PC-9 (cell line): ENCODE measurements at regions not wholly inside any gene's neighbourhood (a gene's known extent, or its start where the extent isn't known, plus 50 kb on each side); places are given as distances from the start of the nearest gene placed in this dataset.

ENCODE experiments used
- BruUV-seq: library from RNA; stranded (reverse); fragments of 400-500 nt; replicated peaks from 2 replicates; lab custom pipeline; 2021; lab: Mats Ljungman, UMichigan
- CTCF ChIA-PET: fragments of 300-600 bp; sonication (Branson Sonifier 250); formaldehyde crosslinking; loops from one replicate; lab custom pipeline; 2022; ENCODE audit warnings: antibody characterized with exemption; lab: Charles Lee
- POLR2A ChIA-PET: fragments of 300-600 bp; sonication (Branson Sonifier 250); formaldehyde crosslinking; loops from one replicate; lab custom pipeline; 2022; ENCODE audit warnings: antibody characterized with exemption; ENCODE audit not compliant: unreplicated experiment; lab: Charles Lee
- DNase-seq, 2 experiments: peaks; one replicate each; pipeline versions ENCODE4 v3.0.0 to v3.0.0-alpha.2; 2015 to 2022; ENCODE audit warnings: mixed read lengths in 1 of 2
- H2AFZ ChIP-seq: fragments of 200-600 bp; sonication (generic); 2 replicates; pipeline ENCODE4 v1.8.1; 2017; ENCODE audit warnings: antibody characterized with exemption
- H3F3A ChIP-seq: fragments of 200-600 bp; sonication (generic); 2 replicates; pipeline ENCODE4 v1.8.1; 2017; ENCODE audit warnings: antibody characterized with exemption, mild to moderate bottlenecking, low read depth; ENCODE audit not compliant: insufficient read depth
- H3K27ac ChIP-seq: fragments of 200-600 bp; sonication (generic); 2 replicates; pipeline ENCODE4 v1.6.1; 2016; ENCODE audit warnings: mixed run types
- H3K27me3 ChIP-seq: fragments of 200-600 bp; sonication (generic); 2 replicates; pipeline ENCODE4 v1.6.1; 2016; ENCODE audit warnings: low read depth, mixed run types; ENCODE audit not compliant: insufficient read depth
- H3K36me3 ChIP-seq: fragments of 200-600 bp; sonication (generic); 2 replicates; pipeline ENCODE4 v1.6.1; 2016; ENCODE audit warnings: low read depth, mixed run types
- H3K4me1 ChIP-seq: fragments of 200-600 bp; sonication (generic); replicated peaks from 2 replicates; pipeline ENCODE4 v1.6.1; 2016; ENCODE audit warnings: mixed run types; ENCODE audit not compliant: insufficient read depth
- H3K4me2 ChIP-seq: fragments of 200-600 bp; sonication (generic); 2 replicates; pipeline ENCODE4 v1.6.1; 2017; ENCODE audit warnings: mixed run types
- H3K4me3 ChIP-seq: fragments of 200-600 bp; sonication (generic); 2 replicates; pipeline ENCODE4 v1.6.1; 2016; ENCODE audit warnings: mixed run types
- H3K79me2 ChIP-seq: fragments of 200-600 bp; sonication (generic); 2 replicates; pipeline ENCODE4 v1.6.1; 2017; ENCODE audit warnings: low read depth, mixed run types
- H3K9me2 ChIP-seq: fragments of 200-600 bp; sonication (generic); 2 replicates; pipeline ENCODE4 v1.8.1; 2017; ENCODE audit warnings: mild to moderate bottlenecking; ENCODE audit not compliant: insufficient read depth
- H3K9me3 ChIP-seq: fragments of 200-600 bp; sonication (generic); 2 replicates; pipeline ENCODE4 v1.8.1; 2016; ENCODE audit warnings: low read depth; ENCODE audit not compliant: insufficient read depth
- H4K20me1 ChIP-seq: fragments of 200-600 bp; sonication (generic); 2 replicates; pipeline ENCODE4 v1.8.1; 2017; ENCODE audit not compliant: insufficient read depth
- CTCF ChIP-seq: fragments of 200-600 bp; sonication (generic); conservative IDR thresholded peaks from 2 replicates; pipeline ENCODE4 v1.6.1; 2017; ENCODE audit warnings: mixed run types, antibody characterized with exemption, mild to moderate bottlenecking, moderate library complexity
- EZH2 ChIP-seq: fragments of 200-600 bp; sonication (generic); IDR thresholded peaks from 2 replicates; pipeline ENCODE4 v1.8.0; 2017; ENCODE audit warnings: antibody characterized with exemption, low read depth
- intact Hi-C: fragments of 100-400 bp; cut with micrococcal nuclease; formaldehyde crosslinking; loops from one replicate; pipeline ENCODE4 v1.10.0; 2022; ENCODE audit not compliant: unreplicated experiment

GRCh38 chr6:108789475-108789874, 58.7 kb upstream of the ARMC2 start:
- Histone ChIP-seq H3K9me3 (peaks cover 8% of the 10 kb centered on the region), H3K79me2 (no peaks in the 10 kb centered on the region), H3K27me3 (no peaks in the 10 kb centered on the region), H3F3A (no peaks in the 10 kb centered on the region), H3K4me1 (peaks cover 4% of the 10 kb centered on the region; the same call in 1 of the 2 replicates), H3K4me2 (no peak overlapping the region), H2AFZ (no peak overlapping the region), H3K27ac (no peak overlapping the region), H4K20me1 (no peaks in the 10 kb centered on the region), H3K36me3 (peaks cover 8% of the 10 kb centered on the region; the same call in 1 of the 2 replicates), H3K4me3 (no peak overlapping the region), H3K9me2 (no peaks in the 10 kb centered on the region)
- ChIA-PET CTCF (no interaction called here), POLR2A (no interaction called here)
- BruUV-seq: no TSS peak
- TF ChIP-seq CTCF (no peak), EZH2 (no peak)
- intact Hi-C loops: no loop called here
- DNase-seq: no peak

- TF ChIP-seq CTCF (no peak), EZH2 (no peak)
- CTCF ChIA-PET: no interaction called here
Observed at GRCh38 chr6:108791700-108792099, 56.5 kb upstream of the ARMC2 start.

GRCh38 chr6:108793516-108794251, 54.5 kb upstream of the ARMC2 start:
- peaks cover 3% of the 10 kb centered on the region; the same call in 1 of the 2 replicates for H3K36me3 ChIP-seq
- ChIA-PET POLR2A (interaction anchor here (0.6 kb wide), 1 partner anchor 249 kb away, joined by 5 read pairs; no protein-coding TSS in a partner anchor), CTCF (no interaction called here)
- no peak overlapping the region for H3K4me2 ChIP-seq
- no peak overlapping the region for H3K4me3 ChIP-seq
- no peaks in the 10 kb centered on the region for H3K9me3 ChIP-seq
- H4K20me1 ChIP-seq: no peaks in the 10 kb centered on the region
- no peak for TF ChIP-seq EZH2
- no peak for TF ChIP-seq CTCF
- H3K27ac ChIP-seq: no peak overlapping the region
- H3K79me2 ChIP-seq: no peaks in the 10 kb centered on the region
- no TSS peak for BruUV-seq
- DNase-seq: no peak
- H3K9me2 ChIP-seq: no peaks in the 10 kb centered on the region
- H3K27me3 ChIP-seq: no peaks in the 10 kb centered on the region
- no peak overlapping the region for H2AFZ ChIP-seq
- peaks cover 23% of the 10 kb centered on the region for H3K4me1 ChIP-seq
- intact Hi-C loops: no loop called here
- H3F3A ChIP-seq: peaks cover 15% of the 10 kb centered on the region

More at GRCh38 chr6:108791700-108792099, 56.5 kb upstream of the ARMC2 start:
- H4K20me1 ChIP-seq: no peaks in the 10 kb centered on the region
- peaks cover 8% of the 10 kb centered on the region; the same call in 1 of the 2 replicates for H3K36me3 ChIP-seq
- POLR2A ChIA-PET: no interaction called here
- peaks cover 8% of the 10 kb centered on the region; the same call in 1 of the 2 replicates for H3K9me3 ChIP-seq
- no peaks in the 10 kb centered on the region for H3K79me2 ChIP-seq
- no peaks in the 10 kb centered on the region for H3K27me3 ChIP-seq
- no peak overlapping the region for H2AFZ ChIP-seq
- no peaks in the 10 kb centered on the region for H3F3A ChIP-seq
- no peak overlapping the region for H3K4me3 ChIP-seq
- intact Hi-C loops: no loop called here
- H3K9me2 ChIP-seq: no peaks in the 10 kb centered on the region
- no peak overlapping the region for H3K27ac ChIP-seq
- H3K4me2 ChIP-seq: no peak overlapping the region
- no peak for DNase-seq
- BruUV-seq: no TSS peak
- peaks cover 3% of the 10 kb centered on the region for H3K4me1 ChIP-seq
